ENCODE measurements at regions not wholly inside any gene's neighbourhood (a gene's known extent, or its start where the extent isn't known, plus 50 kb on each side); places are given as distances from the start of the nearest gene placed in this dataset.

DNA sequence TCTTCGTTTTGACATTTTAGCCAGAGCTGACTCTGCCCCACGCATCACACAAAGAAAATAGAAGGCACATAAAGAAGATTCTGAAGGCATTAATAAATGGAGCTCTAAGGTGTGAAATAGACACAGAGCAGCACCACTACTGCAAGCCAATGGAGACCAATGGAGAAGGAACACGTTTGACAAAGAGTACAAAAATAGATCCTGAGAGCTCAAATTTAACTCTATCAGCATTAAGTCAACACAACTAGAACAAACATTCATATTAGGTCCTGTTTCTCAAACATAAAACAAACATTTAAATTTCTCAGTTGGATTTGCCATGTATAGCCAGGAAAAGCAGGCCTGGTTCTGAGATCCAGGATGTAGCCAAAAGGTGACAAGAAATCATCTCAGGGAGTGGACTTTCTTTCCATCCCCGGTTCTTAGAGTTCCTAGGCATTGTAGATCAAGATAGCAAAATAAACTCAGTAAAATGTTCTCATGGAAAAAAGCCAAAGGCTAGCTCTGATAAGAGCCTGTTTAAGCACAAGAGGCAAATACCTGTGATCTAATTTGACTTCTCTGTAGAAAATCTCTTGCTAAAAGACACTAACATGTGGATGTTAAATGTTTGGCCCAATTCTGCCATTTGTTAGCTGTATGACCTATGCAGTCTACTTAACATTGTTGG is 174.2 kb upstream of the VIPR2 start:
- TF ChIP-seq, protein P1, sequence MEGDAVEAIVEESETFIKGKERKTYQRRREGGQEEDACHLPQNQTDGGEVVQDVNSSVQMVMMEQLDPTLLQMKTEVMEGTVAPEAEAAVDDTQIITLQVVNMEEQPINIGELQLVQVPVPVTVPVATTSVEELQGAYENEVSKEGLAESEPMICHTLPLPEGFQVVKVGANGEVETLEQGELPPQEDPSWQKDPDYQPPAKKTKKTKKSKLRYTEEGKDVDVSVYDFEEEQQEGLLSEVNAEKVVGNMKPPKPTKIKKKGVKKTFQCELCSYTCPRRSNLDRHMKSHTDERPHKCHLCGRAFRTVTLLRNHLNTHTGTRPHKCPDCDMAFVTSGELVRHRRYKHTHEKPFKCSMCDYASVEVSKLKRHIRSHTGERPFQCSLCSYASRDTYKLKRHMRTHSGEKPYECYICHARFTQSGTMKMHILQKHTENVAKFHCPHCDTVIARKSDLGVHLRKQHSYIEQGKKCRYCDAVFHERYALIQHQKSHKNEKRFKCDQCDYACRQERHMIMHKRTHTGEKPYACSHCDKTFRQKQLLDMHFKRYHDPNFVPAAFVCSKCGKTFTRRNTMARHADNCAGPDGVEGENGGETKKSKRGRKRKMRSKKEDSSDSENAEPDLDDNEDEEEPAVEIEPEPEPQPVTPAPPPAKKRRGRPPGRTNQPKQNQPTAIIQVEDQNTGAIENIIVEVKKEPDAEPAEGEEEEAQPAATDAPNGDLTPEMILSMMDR (IDR thresholded peaks at IDR 0.05): no peak
- TF ChIP-seq POLR2A (IDR thresholded peaks at IDR 0.05) (no peak), POLR2AphosphoS5 (IDR thresholded peaks at IDR 0.05) (no peak), EP300 (IDR thresholded peaks at IDR 0.05) (no peak)
